ENCODE measurements at regions not wholly inside any gene's neighbourhood (a gene's known extent, or its start where the extent isn't known, plus 50 kb on each side); places are given as distances from the start of the nearest gene placed in this dataset.
A peak's percentile ranks its signal among the peaks of the same experiment; 100 is the strongest.

- DNase-seq (no peak), ATAC-seq (no peak)
Observed at GRCh38 chr6:4004249-4004648, 74.7 kb downstream of the FAM217A start.

- peak; percentile 29 for ATAC-seq
- DNase-seq = no peak
Observed at GRCh38 chr6:4008324-4009047, 70.5 kb downstream of the FAM217A start.

- no peak for DNase-seq
- ATAC-seq = no peak
Observed at GRCh38 chr6:4009486-4009885, 69.5 kb downstream of the FAM217A start.

GRCh38 chr6:4010048-4010447 is 68.9 kb downstream of the FAM217A start:
- no peak for DNase-seq
- no peak for ATAC-seq

GRCh38 chr6:4010689-4011090 is 68.2 kb downstream of the FAM217A start:
- DNase-seq = peak; percentile 21
- ATAC-seq = peak; percentile 86

GRCh38 chr6:4012826-4013225 is 66.1 kb downstream of the FAM217A start:
- ATAC-seq (no peak), DNase-seq (no peak)

- DNase-seq (no peak), ATAC-seq (no peak)
Observed at GRCh38 chr6:4017058-4017739, 61.7 kb downstream of the FAM217A start.

GRCh38 chr6:4017834-4018170 is 61.1 kb downstream of the FAM217A start:
- DNase-seq (no peak), ATAC-seq (no peak)

GRCh38 chr6:4018171-4018923 is 60.6 kb downstream of the FAM217A start:
- DNase-seq (peak; percentile 98), ATAC-seq (peak; percentile 82)

All from stimulated activated naive CD8-positive, alpha-beta T cell treated with anti-CD3 and anti-CD28 coated beads, Interleukin-15, Interleukin-2, amounts not matched to agents 100 U/mL and 50 U/mL, for 24 hours (primary cell).